Neural cell (in vitro differentiated cells): ENCODE measurements at regions not wholly inside any gene's neighbourhood (a gene's known extent, or its start where the extent isn't known, plus 50 kb on each side); places are given as distances from the start of the nearest gene placed in this dataset.

Experiments used
- H2AFZ ChIP-seq: fragments of 200-600, 300-800 bp; sonication (generic), shearing (Covaris generic); 2 replicates; pipeline ENCODE4 v1.6.0; 2014; ENCODE audit warnings: low read depth, mild to moderate bottlenecking, antibody characterized with exemption, low read length, moderate library complexity
- H3F3A ChIP-seq: fragments of 200-600 bp; shearing (Covaris generic); 2 replicates; pipeline ENCODE4 v1.6.1; 2016; ENCODE audit warnings: mild to moderate bottlenecking, moderate library complexity, mixed read lengths, antibody characterized with exemption, low read length; ENCODE audit not compliant: insufficient read depth, poor library complexity, severe bottlenecking
- H3K27ac ChIP-seq: fragments of 200-600, 300-800 bp; sonication (generic), shearing (Covaris generic); 2 replicates; pipeline ENCODE4 v1.5.1; 2014; ENCODE audit warnings: mild to moderate bottlenecking, low read length, moderate library complexity
- H3K27me3 ChIP-seq: fragments of 300-800, 200-600 bp; sonication (generic), shearing (Covaris generic); 2 replicates; pipeline ENCODE4 v1.6.0; 2014; ENCODE audit warnings: mild to moderate bottlenecking, low read depth, low read length, moderate library complexity; ENCODE audit not compliant: insufficient read depth
- H3K36me3 ChIP-seq: fragments of 300-800, 200-600 bp; sonication (generic), shearing (Covaris generic); 2 replicates; pipeline ENCODE4 v1.5.1; 2014; ENCODE audit warnings: mild to moderate bottlenecking, antibody characterized with exemption, low read length, moderate library complexity; ENCODE audit not compliant: insufficient read depth
- H3K4me2 ChIP-seq: fragments of 300-800, 200-600 bp; sonication (generic), shearing (Covaris generic); 2 replicates; pipeline ENCODE4 v1.6.0; 2014; ENCODE audit warnings: mild to moderate bottlenecking, low read length
- H3K4me3 ChIP-seq: fragments of 300-800, 200-600 bp; sonication (generic), shearing (Covaris generic); 2 replicates; pipeline ENCODE4 v1.5.1; 2014; ENCODE audit warnings: mild to moderate bottlenecking, low read length, moderate library complexity
- H3K79me2 ChIP-seq: fragments of 200-600 bp; shearing (Covaris generic); replicated peaks from 2 replicates; pipeline ENCODE4 v1.6.0; 2014; ENCODE audit warnings: mild to moderate bottlenecking, low read length, moderate library complexity; ENCODE audit not compliant: insufficient read depth
- H3K9ac ChIP-seq: fragments of 300-800, 200-600 bp; sonication (generic), shearing (Covaris generic); 2 replicates; pipeline ENCODE4 v1.6.1; 2016; ENCODE audit warnings: mild to moderate bottlenecking, low read length, mixed read lengths
- H3K9me2 ChIP-seq: fragments of 200-600 bp; shearing (Covaris generic); 2 replicates; pipeline ENCODE4 v1.6.1; 2016; ENCODE audit warnings: mild to moderate bottlenecking, low read length, mixed read lengths; ENCODE audit not compliant: insufficient read depth
- H3K9me3 ChIP-seq: fragments of 200-600, 300-800 bp; sonication (generic), shearing (Covaris generic); 2 replicates; pipeline ENCODE4 v1.6.1; 2016; ENCODE audit warnings: mild to moderate bottlenecking, mixed run types, low read length, moderate library complexity, mixed read lengths
- H4K20me1 ChIP-seq: fragments of 200-600 bp; shearing (Covaris generic); 2 replicates; pipeline ENCODE4 v1.6.1; 2016; ENCODE audit warnings: mild to moderate bottlenecking, mixed run types; ENCODE audit not compliant: insufficient read depth
- CTCF ChIP-seq: fragments of 450-650 bp; IDR thresholded peaks from 2 replicates; pipeline ENCODE4 v1.5.1; 2014; ENCODE audit warnings: antibody characterized with exemption, mild to moderate bottlenecking, moderate library complexity; ENCODE audit not compliant: poor library complexity, severe bottlenecking
- EP300 ChIP-seq: fragments of 450-650 bp; conservative IDR thresholded peaks from 2 replicates; pipeline ENCODE4 v1.6.1; 2014; ENCODE audit warnings: antibody characterized with exemption, mild to moderate bottlenecking, moderate library complexity; ENCODE audit not compliant: poor library complexity, severe bottlenecking
- EZH2 ChIP-seq: fragments of 200-600, 300-800 bp; shearing (Covaris generic), sonication (generic); IDR thresholded peaks from 2 replicates; pipeline ENCODE4 v1.6.1; 2014; ENCODE audit warnings: antibody characterized with exemption, low read length, borderline replicate concordance, mild to moderate bottlenecking; ENCODE audit not compliant: insufficient read depth, poor library complexity, severe bottlenecking
- MXI1 ChIP-seq: fragments of 450-650 bp; conservative IDR thresholded peaks from 2 replicates; pipeline ENCODE4 v1.6.1; 2014; ENCODE audit warnings: antibody characterized with exemption, mild to moderate bottlenecking; ENCODE audit not compliant: poor library complexity, severe bottlenecking
- POLR2AphosphoS5 ChIP-seq: IDR thresholded peaks from 2 replicates; pipeline ENCODE4 v1.6.1; 2012
- RAD21 ChIP-seq: fragments of 450-650 bp; conservative IDR thresholded peaks from 2 replicates; pipeline ENCODE4 v1.6.1; 2014; ENCODE audit warnings: antibody characterized with exemption, mild to moderate bottlenecking, moderate library complexity
- REST ChIP-seq: IDR thresholded peaks from 2 replicates; pipeline ENCODE4 v1.6.1; 2012; ENCODE audit warnings: borderline replicate concordance
- SMC3 ChIP-seq: fragments of 450-650 bp; conservative IDR thresholded peaks from 2 replicates; pipeline ENCODE4 v1.6.1; 2014; ENCODE audit warnings: antibody characterized with exemption, mild to moderate bottlenecking, moderate library complexity; ENCODE audit not compliant: poor library complexity

DNA sequence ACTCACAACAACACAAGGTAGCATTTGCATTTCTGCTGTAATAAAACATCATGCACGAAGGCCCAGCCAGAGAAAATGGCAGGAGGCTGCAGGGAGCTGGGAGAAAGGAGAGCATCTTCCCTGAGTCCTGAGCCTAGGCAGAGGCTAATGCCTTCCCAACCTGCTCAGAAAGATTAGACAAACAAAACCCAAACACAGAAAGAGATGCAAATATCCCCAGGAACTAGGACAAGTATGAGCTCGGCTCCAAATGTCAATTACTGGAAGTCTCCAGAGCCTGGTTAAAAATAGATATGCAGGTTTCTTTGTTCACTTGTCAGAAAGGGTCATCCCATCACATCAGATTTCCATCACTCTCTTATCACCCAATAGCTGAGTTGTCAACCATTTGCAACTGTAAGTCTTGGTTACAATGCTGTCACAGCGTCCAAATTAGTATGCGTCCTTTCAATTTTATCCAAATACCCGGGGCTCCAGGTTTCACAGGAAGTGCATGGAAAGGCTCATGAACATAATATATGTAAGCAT, 316.5 kb upstream of the CELF2 start:
- Histone ChIP-seq H3F3A (no peaks in the 10 kb centered on the region), H2AFZ (no peak overlapping the region), H3K9me3 (no peaks in the 10 kb centered on the region), H3K4me2 (peak overlapping the region; percentile 60), H4K20me1 (no peaks in the 10 kb centered on the region), H3K27ac (no peak overlapping the region), H3K36me3 (no peaks in the 10 kb centered on the region), H3K9me2 (no peaks in the 10 kb centered on the region), H3K4me3 (peak overlapping the region; percentile 24), H3K79me2 (no peaks in the 10 kb centered on the region), H3K27me3 (no peaks in the 10 kb centered on the region), H3K9ac (peak overlapping the region; percentile 3)
- TF ChIP-seq EP300 (peak; percentile 46), REST (no peak)

- TF ChIP-seq MXI1 (no peak), POLR2AphosphoS5 (no peak), EP300 (no peak), RAD21 (no peak), REST (no peak), CTCF (no peak), EZH2 (no peak), SMC3 (no peak)
- Histone ChIP-seq H3K9me2 (no peaks in the 10 kb centered on the region), H3K4me2 (no peak overlapping the region), H4K20me1 (no peaks in the 10 kb centered on the region), H3K27me3 (no peaks in the 10 kb centered on the region), H2AFZ (no peak overlapping the region), H3K36me3 (no peaks in the 10 kb centered on the region), H3K79me2 (no peaks in the 10 kb centered on the region), H3K4me3 (no peak overlapping the region), H3K9ac (no peak overlapping the region), H3K27ac (no peak overlapping the region), H3F3A (no peaks in the 10 kb centered on the region), H3K9me3 (no peaks in the 10 kb centered on the region)
Measured at GRCh38 chr10:10702211-10702610, 315.5 kb upstream of the CELF2 start.
